Esophagus (tissue), 2 donors: ENCODE measurements at regions not wholly inside any gene's neighbourhood (a gene's known extent, or its start where the extent isn't known, plus 50 kb on each side); places are given as distances from the start of the nearest gene placed in this dataset.

ENCODE experiments used
- H3K27ac ChIP-seq, 2 donors: one replicate each; pipeline ENCODE4 v1.5.1; 2013; ENCODE audit warnings: low read depth in 2 of 2, mild to moderate bottlenecking in 2 of 2, inconsistent platforms in 1 of 2, low read length in 1 of 2, moderate library complexity in 1 of 2
- H3K27me3 ChIP-seq, 2 donors: one replicate each; pipeline ENCODE4 v1.6.1; 2013; ENCODE audit warnings: low read length in 2 of 2, control low read depth in 1 of 2, mild to moderate bottlenecking in 1 of 2; ENCODE audit not compliant: insufficient read depth in 2 of 2, control insufficient read depth in 1 of 2
- H3K36me3 ChIP-seq, 2 donors: one replicate each; pipeline ENCODE4 v1.6.1; 2013; ENCODE audit warnings: low read length in 1 of 2; ENCODE audit not compliant: control insufficient read depth in 2 of 2, insufficient read depth in 2 of 2
- H3K4me1 ChIP-seq, 2 donors: one replicate each; pipeline ENCODE4 v1.6.1; 2013; ENCODE audit warnings: low read length in 1 of 2; ENCODE audit not compliant: control insufficient read depth in 2 of 2, insufficient read depth in 2 of 2
- H3K4me3 ChIP-seq, 2 donors: one replicate each; pipeline ENCODE4 v1.5.1; 2013; ENCODE audit warnings: low read length in 2 of 2, mild to moderate bottlenecking in 2 of 2, low read depth in 1 of 2, moderate library complexity in 1 of 2
- H3K9me3 ChIP-seq, 2 donors: one replicate each; pipeline ENCODE4 v1.6.1; 2013; ENCODE audit warnings: mild to moderate bottlenecking in 2 of 2, low read depth in 1 of 2, low read length in 1 of 2, moderate library complexity in 1 of 2; ENCODE audit not compliant: control insufficient read depth in 2 of 2, insufficient read depth in 1 of 2
- WGBS, 2 donors: extraction: QIAGEN DNeasy Blood & Tissue Kit; methylation state at CpG; one replicate each; pipeline ENCODE4 v1.1.7; 2013; 5-methylcytosine and 5-hydroxymethylcytosine counted together
- donor health status: healthy with polysubstance abuse.
- donor health status: Bipolar disorder and iron deficiency.

- WGBS, 2 donors = 86 to 89% methylated on average over 5 of the region's 5 CpGs
Measured at GRCh38 chr11:15370495-15371147, 255.9 kb downstream of the INSC start.

GRCh38 chr11:15371533-15371932, 256.8 kb downstream of the INSC start:
- Histone ChIP-seq H3K27me3 (no peaks in the 10 kb centered on the region), H3K4me3 (no peak overlapping the region), H3K36me3 (no peaks in the 10 kb centered on the region), H3K4me1 (no peaks in the 10 kb centered on the region), H3K9me3 (peaks cover 0 to 2% of the 10 kb centered on the region in 2 donors), H3K27ac (no peak overlapping the region)
- 67 to 68% methylated on average over 1 of the region's 1 CpG for WGBS, 2 donors

More at GRCh38 chr11:15370495-15371147, 255.9 kb downstream of the INSC start:
- no peaks in the 10 kb centered on the region for H3K27me3 ChIP-seq
- H3K36me3 ChIP-seq = no peaks in the 10 kb centered on the region
- no peak overlapping the region for H3K27ac ChIP-seq
- no peaks in the 10 kb centered on the region for H3K4me1 ChIP-seq
- peaks cover 0 to 1% of the 10 kb centered on the region in 2 donors for H3K9me3 ChIP-seq
- no peak overlapping the region for H3K4me3 ChIP-seq

DNA sequence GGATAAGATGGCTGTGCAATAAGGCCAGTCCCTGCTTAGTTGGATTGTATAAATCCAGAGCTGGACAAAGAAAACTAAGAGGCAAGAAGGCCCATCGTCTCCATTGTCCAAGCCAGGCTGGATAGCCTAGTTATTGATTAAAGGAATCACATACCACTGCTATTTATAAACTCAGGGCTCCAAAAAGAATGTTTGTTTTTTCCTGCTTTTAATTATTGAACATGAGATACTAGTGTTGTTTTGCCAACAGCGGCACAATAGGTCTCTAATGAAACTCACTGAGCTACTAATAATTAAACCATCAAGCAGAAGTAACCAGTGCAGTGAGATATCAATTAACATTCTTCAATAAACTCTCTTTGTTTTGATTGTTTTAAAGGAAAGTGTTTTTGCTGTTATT, 259.7 kb downstream of the INSC start:
- H3K27ac ChIP-seq = no peak overlapping the region
- peaks cover 0 to 3% of the 10 kb centered on the region in 2 donors for H3K4me1 ChIP-seq
- H3K27me3 ChIP-seq = no peaks in the 10 kb centered on the region
- peaks cover 4 to 6% of the 10 kb centered on the region in 2 donors for H3K9me3 ChIP-seq
- H3K36me3 ChIP-seq = no peaks in the 10 kb centered on the region
- WGBS, 2 donors = 61 to 70% methylated on average over 2 of the region's 2 CpGs
- no peak overlapping the region for H3K4me3 ChIP-seq

DNA sequence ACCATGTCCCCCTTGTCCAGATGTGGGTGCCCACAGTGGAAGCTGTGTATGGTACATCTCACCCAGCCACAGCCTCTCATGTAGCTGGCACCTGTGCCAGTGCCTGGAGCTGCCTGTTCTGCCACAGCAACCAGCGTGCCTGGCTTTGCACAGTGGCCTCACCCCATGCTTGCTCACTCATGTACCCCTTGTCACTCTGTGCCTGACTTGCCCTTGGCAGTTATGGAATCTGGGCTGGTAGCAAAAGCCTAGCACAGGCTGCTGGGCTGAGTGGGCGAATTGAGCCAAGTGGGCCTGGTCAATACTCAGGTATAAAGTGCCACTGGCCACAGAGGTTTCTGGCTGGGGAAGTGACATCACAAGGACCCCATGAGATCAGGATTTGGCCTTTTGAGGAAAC, 264.2 kb downstream of the INSC start:
- Histone ChIP-seq H3K4me1 (peaks cover 0 to 3% of the 10 kb centered on the region in 2 donors), H3K4me3 (no peak overlapping the region), H3K27ac (no peak overlapping the region), H3K9me3 (peaks cover 4 to 6% of the 10 kb centered on the region in 2 donors), H3K36me3 (no peaks in the 10 kb centered on the region), H3K27me3 (no peaks in the 10 kb centered on the region)
- WGBS, 2 donors = 71 to 89% methylated on average over 2 of the region's 2 CpGs

GRCh38 chr11:15379483-15379882, 264.8 kb downstream of the INSC start:
- Histone ChIP-seq H3K9me3 (peaks cover 4 to 6% of the 10 kb centered on the region in 2 donors), H3K27me3 (no peaks in the 10 kb centered on the region), H3K27ac (no peak overlapping the region), H3K36me3 (no peaks in the 10 kb centered on the region), H3K4me3 (no peak overlapping the region), H3K4me1 (peaks cover 0 to 3% of the 10 kb centered on the region in 2 donors)
- 72 to 74% methylated on average over 4 of the region's 4 CpGs for WGBS, 2 donors

GRCh38 chr11:15390857-15391256, 276.1 kb downstream of the INSC start:
- no peaks in the 10 kb centered on the region for H3K27me3 ChIP-seq
- H3K4me3 ChIP-seq = no peak overlapping the region
- H3K27ac ChIP-seq = no peak overlapping the region
- H3K36me3 ChIP-seq = no peaks in the 10 kb centered on the region
- WGBS, 2 donors = 17 to 54% methylated on average over 1 of the region's 1 CpG
- H3K4me1 ChIP-seq = no peaks in the 10 kb centered on the region
- peaks cover 0 to 3% of the 10 kb centered on the region in 2 donors for H3K9me3 ChIP-seq

- Histone ChIP-seq H3K36me3 (no peaks in the 10 kb centered on the region), H3K27ac (no peak overlapping the region), H3K27me3 (no peaks in the 10 kb centered on the region), H3K9me3 (no peaks in the 10 kb centered on the region), H3K4me3 (no peak overlapping the region), H3K4me1 (no peaks in the 10 kb centered on the region)
- 76 to 79% methylated on average over 2 of the region's 2 CpGs for whole genome bisulfite sequencing, 2 donors
Measured at GRCh38 chr11:15396778-15397177, 282.1 kb downstream of the INSC start.

DNA sequence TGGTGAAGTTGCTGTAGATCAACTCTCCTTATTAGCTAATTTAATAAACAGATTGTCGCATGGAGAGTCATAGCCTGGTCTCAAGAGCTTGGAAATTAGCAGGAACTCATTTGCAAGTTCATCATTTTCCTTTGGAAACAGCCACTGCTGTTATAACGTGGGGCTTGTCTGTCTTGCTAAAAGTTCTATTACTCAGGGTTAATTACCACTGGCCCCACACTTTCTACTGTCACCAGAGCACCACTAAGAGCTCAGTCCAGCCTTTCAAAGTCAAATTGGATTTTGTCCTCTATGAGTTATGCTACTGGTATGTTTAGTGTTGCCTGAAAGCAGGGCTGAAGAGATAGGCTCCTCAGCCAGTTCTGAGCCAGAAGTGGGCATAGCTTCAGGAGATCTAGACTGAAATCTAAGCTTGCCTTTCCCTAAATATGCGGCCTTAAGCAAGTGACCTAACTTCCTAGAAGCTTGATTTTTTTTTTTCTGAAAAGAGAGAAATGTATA, 292.2 kb downstream of the INSC start:
- no peaks in the 10 kb centered on the region for H3K27me3 ChIP-seq
- H3K4me1 ChIP-seq = no peaks in the 10 kb centered on the region
- no peak overlapping the region for H3K27ac ChIP-seq
- H3K9me3 ChIP-seq = peaks cover 3 to 5% of the 10 kb centered on the region in 2 donors
- WGBS, 2 donors = 70 to 78% methylated on average over 3 of the region's 3 CpGs
- H3K36me3 ChIP-seq = no peaks in the 10 kb centered on the region
- H3K4me3 ChIP-seq = no peak overlapping the region

DNA sequence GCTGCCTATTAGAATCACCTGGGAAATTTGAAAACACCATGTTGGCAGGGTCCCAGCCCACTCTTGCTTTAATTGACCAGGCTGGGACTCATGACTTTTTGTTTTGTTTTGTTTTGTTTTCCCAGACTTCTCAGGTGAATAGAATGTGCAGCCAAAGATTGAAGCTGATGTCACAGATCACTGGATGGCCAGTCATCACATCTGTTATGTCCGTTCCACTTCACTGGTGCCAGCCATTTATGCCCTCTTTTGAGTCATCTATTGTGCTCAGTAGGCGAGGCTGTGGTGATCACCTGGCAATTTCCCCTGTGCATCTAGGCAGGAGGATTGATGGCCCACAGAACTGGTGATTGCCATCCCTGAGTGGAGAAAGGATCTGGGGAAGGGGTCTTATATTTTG, 297.3 kb downstream of the INSC start:
- H3K9me3 ChIP-seq = peaks cover 0 to 3% of the 10 kb centered on the region in 2 donors
- no peak overlapping the region for H3K27ac ChIP-seq
- H3K36me3 ChIP-seq = no peaks in the 10 kb centered on the region
- no peaks in the 10 kb centered on the region for H3K27me3 ChIP-seq
- no peaks in the 10 kb centered on the region for H3K4me1 ChIP-seq
- WGBS, 2 donors = 59 to 60% methylated on average over 2 of the region's 2 CpGs
- H3K4me3 ChIP-seq = no peak overlapping the region

- Histone ChIP-seq H3K9me3 (no peaks in the 10 kb centered on the region), H3K27ac (no peak overlapping the region), H3K27me3 (no peaks in the 10 kb centered on the region), H3K4me1 (no peaks in the 10 kb centered on the region), H3K36me3 (no peaks in the 10 kb centered on the region), H3K4me3 (no peak overlapping the region)
- 54 to 63% methylated on average over 3 of the region's 3 CpGs for WGBS, 2 donors
Measured at GRCh38 chr11:15418921-15419320, 304.2 kb downstream of the INSC start.
